Endothelial cell of umbilical vein (primary cell): ENCODE measurements at regions not wholly inside any gene's neighbourhood (a gene's known extent, or its start where the extent isn't known, plus 50 kb on each side); places are given as distances from the start of the nearest gene placed in this dataset.

Experiments
- CTCF ChIP-seq, 2 donors: IDR thresholded peaks; 1 replicate in 1 of 2; 2 replicates in 1 of 2; pipeline ENCODE4 v1.5.1; 2011; ENCODE audit warnings: low read length in 2 of 2, mild to moderate bottlenecking in 2 of 2, moderate library complexity in 2 of 2, control low read depth in 1 of 2, inconsistent platforms in 1 of 2, low read depth in 1 of 2; ENCODE audit not compliant: insufficient read depth in 1 of 2; ENCODE audit errors: extremely low read depth in 1 of 2
- EZH2 ChIP-seq: IDR thresholded peaks from 2 replicates; pipeline ENCODE4 v1.6.1; 2012; ENCODE audit warnings: borderline replicate concordance, low read depth, mild to moderate bottlenecking, moderate library complexity, low read length, inconsistent platforms; ENCODE audit not compliant: severe bottlenecking
- GATA2 ChIP-seq: IDR thresholded peaks from 2 replicates; pipeline ENCODE4 v1.7.0; 2011; ENCODE audit warnings: low read depth, mild to moderate bottlenecking, moderate library complexity, mixed read lengths, low read length; ENCODE audit not compliant: insufficient read length, insufficient read depth
- JUN ChIP-seq: IDR thresholded peaks from 2 replicates; pipeline ENCODE4 v1.6.1; 2011; ENCODE audit warnings: borderline replicate concordance, low read depth; ENCODE audit not compliant: insufficient read length, insufficient read depth
- MYC ChIP-seq: IDR thresholded peaks from one replicate; pipeline ENCODE4 v1.6.1; 2011; ENCODE audit warnings: mild to moderate bottlenecking, low read depth, low read length
- POLR2A ChIP-seq: IDR thresholded peaks from 2 replicates; pipeline ENCODE4 v1.6.1; 2012; ENCODE audit warnings: low read depth, mild to moderate bottlenecking, control low read depth, low read length
- POLR2AphosphoS5 ChIP-seq: IDR thresholded peaks from 2 replicates; pipeline ENCODE4 v1.6.1; 2012; ENCODE audit warnings: low read depth, mild to moderate bottlenecking, control low read depth, low read length, moderate library complexity; ENCODE audit not compliant: insufficient read depth
- TF ChIP-seq, protein P1 (sequence below): IDR thresholded peaks from 2 replicates; pipeline ENCODE4 v1.6.1; 2011; ENCODE audit not compliant: insufficient read depth, insufficient read length

GRCh38 chr10:94084344-94084743 lies 90.6 kb downstream of the PLCE1 start:
- TF ChIP-seq CTCF (IDR thresholded peaks at IDR 0.05; ENCODE audit: extremely low read depth in 1 of 2, insufficient read depth in 1 of 2, low read depth in 1 of 2, low read length in 2 of 2) = no peak
- no peak for TF ChIP-seq MYC
- TF ChIP-seq EZH2 = no peak
- no peak for TF ChIP-seq POLR2AphosphoS5
- TF ChIP-seq POLR2A = no peak
- no peak for TF ChIP-seq GATA2
- TF ChIP-seq, protein P1, sequence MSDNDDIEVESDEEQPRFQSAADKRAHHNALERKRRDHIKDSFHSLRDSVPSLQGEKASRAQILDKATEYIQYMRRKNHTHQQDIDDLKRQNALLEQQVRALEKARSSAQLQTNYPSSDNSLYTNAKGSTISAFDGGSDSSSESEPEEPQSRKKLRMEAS = no peak
- no peak for TF ChIP-seq JUN
